Epithelial cell of esophagus (primary cell): ENCODE measurements at regions not wholly inside any gene's neighbourhood (a gene's known extent, or its start where the extent isn't known, plus 50 kb on each side); places are given as distances from the start of the nearest gene placed in this dataset.

Source experiments
- DNase-seq: peaks from one replicate; pipeline ENCODE4 v3.0.0; 2010; ENCODE audit warnings: low read depth
- H3K4me3 ChIP-seq: 2 replicates; pipeline ENCODE4 v1.5.1; 2011; ENCODE audit warnings: mild to moderate bottlenecking, low read length, control low read depth
- TF ChIP-seq, protein P1 (sequence below): IDR thresholded peaks from 2 replicates; pipeline ENCODE4 v1.5.1; 2011; ENCODE audit warnings: low read depth, mild to moderate bottlenecking, low read length, control low read depth, inconsistent platforms; ENCODE audit not compliant: insufficient read depth; ENCODE audit errors: missing control alignments

DNA sequence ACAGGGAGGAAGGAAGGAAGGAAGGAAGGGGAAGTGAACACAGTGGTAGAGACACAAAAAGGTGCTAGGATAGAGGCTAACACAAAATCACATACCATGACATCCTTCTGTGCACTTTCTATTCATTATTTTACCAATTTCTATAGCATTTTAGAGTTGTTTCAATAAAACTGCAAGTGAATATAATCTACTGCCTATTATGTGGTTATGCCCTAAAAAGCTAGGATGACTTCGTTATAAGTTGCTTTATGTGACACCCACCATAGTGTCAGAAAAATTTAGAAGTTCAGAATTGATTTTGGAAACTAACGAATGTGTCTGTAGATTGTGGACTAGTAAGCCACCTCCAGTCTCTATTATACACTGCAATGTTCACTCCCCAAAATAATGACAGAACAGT, 59.4 kb upstream of the EDNRA start:
- H3K4me3 ChIP-seq: no peak overlapping the region
- DNase-seq: no peak
- TF ChIP-seq, protein P1, sequence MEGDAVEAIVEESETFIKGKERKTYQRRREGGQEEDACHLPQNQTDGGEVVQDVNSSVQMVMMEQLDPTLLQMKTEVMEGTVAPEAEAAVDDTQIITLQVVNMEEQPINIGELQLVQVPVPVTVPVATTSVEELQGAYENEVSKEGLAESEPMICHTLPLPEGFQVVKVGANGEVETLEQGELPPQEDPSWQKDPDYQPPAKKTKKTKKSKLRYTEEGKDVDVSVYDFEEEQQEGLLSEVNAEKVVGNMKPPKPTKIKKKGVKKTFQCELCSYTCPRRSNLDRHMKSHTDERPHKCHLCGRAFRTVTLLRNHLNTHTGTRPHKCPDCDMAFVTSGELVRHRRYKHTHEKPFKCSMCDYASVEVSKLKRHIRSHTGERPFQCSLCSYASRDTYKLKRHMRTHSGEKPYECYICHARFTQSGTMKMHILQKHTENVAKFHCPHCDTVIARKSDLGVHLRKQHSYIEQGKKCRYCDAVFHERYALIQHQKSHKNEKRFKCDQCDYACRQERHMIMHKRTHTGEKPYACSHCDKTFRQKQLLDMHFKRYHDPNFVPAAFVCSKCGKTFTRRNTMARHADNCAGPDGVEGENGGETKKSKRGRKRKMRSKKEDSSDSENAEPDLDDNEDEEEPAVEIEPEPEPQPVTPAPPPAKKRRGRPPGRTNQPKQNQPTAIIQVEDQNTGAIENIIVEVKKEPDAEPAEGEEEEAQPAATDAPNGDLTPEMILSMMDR: no peak

GRCh38 chr4:147423229-147423628, 57.7 kb upstream of the EDNRA start:
- H3K4me3 ChIP-seq: no peak overlapping the region
- no peak for DNase-seq
- TF ChIP-seq, protein P1: no peak

DNA sequence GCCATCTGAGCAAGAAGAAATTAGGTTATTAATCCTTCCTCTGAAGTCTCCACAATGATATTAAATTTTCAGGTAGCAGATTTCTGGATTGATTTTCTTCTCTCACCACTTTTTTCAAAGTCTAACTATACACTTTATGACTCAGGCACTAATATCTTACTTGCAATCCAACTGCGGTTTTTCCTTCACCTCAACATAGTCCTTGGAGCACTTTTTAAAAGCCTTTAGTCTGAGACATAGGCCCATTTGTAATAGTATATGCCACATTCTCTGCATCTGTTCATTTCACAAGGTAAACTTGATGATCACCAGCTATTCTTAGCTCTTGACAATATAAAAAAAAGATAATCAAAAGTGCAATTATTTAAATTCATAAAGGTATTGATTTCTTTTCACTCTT, 55.9 kb upstream of the EDNRA start:
- H3K4me3 ChIP-seq: no peak overlapping the region
- TF ChIP-seq, protein P1: no peak
- no peak for DNase-seq

DNA sequence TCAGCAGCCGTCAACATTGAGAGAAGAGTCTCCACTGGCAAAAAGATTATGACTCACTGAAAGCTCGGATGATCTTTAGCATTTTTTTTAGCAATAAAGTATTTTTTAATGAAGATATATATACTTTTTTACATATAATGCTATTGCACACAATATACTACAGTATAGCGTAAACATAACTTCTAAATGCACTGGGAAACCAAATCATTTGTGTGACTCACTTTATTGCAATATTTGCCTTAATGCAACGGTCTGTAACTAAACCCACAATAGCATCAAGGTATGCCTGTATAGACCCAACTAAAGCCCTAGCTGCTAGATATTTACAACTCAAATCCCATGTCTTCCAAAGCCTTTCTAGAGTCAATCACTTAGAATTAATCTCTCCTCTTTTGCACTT, 52.3 kb upstream of the EDNRA start:
- peak; percentile 22 for DNase-seq
- H3K4me3 ChIP-seq: no peak overlapping the region
- TF ChIP-seq, protein P1: no peak

- no peak overlapping the region for H3K4me3 ChIP-seq
- peak; percentile 58 for DNase-seq
- TF ChIP-seq, protein P1: no peak
Measured at GRCh38 chr4:147430111-147430510, 50.8 kb upstream of the EDNRA start.
